WTC11 (cell line): ENCODE measurements at regions not wholly inside any gene's neighbourhood (a gene's known extent, or its start where the extent isn't known, plus 50 kb on each side); places are given as distances from the start of the nearest gene placed in this dataset.

Experiments used
- CBFB ChIP-seq: sonication (generic); formaldehyde crosslinking; IDR thresholded peaks from 2 replicates; pipeline ENCODE4 v1.8.1; 2022; ENCODE audit warnings: mild to moderate bottlenecking, low read depth, missing genetic modification reagents
- CREB1 ChIP-seq: sonication (generic); formaldehyde crosslinking; IDR thresholded peaks from 2 replicates; pipeline ENCODE4 v1.8.0; 2023; ENCODE audit warnings: mild to moderate bottlenecking, missing genetic modification reagents
- NFYB ChIP-seq: sonication (generic); formaldehyde crosslinking; conservative IDR thresholded peaks from 2 replicates; pipeline ENCODE4 v1.8.0; 2022; ENCODE audit warnings: low read depth, missing genetic modification reagents
- TEAD4 ChIP-seq: sonication (generic); formaldehyde crosslinking; IDR thresholded peaks from 2 replicates; pipeline ENCODE4 v1.8.0; 2022; ENCODE audit warnings: mild to moderate bottlenecking, missing genetic modification reagents
- ZNF263 ChIP-seq: sonication (generic); formaldehyde crosslinking; IDR thresholded peaks from 2 replicates; pipeline ENCODE4 v1.8.1; 2022; ENCODE audit warnings: low read depth, mild to moderate bottlenecking, moderate library complexity, missing genetic modification reagents
- TF ChIP-seq, protein P1 (sequence below): sonication (generic); formaldehyde crosslinking; IDR thresholded peaks from 2 replicates; pipeline ENCODE4 v1.8.1; 2023; ENCODE audit warnings: mild to moderate bottlenecking, missing genetic modification reagents, moderate library complexity
- TF ChIP-seq, protein P2 (sequence below): sonication (generic); formaldehyde crosslinking; IDR thresholded peaks from 2 replicates; pipeline ENCODE4 v1.8.1; 2023; ENCODE audit warnings: mild to moderate bottlenecking, missing genetic modification reagents
- TF ChIP-seq, protein P3 (sequence below): fragments of 200-600 bp; IDR thresholded peaks from 2 replicates; pipeline ENCODE4 v1.8.0; 2022; ENCODE audit warnings: antibody characterized with exemption
- TF ChIP-seq, protein P4 (sequence below): sonication (generic); formaldehyde crosslinking; conservative IDR thresholded peaks from 2 replicates; pipeline ENCODE4 v1.8.1; 2022; ENCODE audit warnings: mild to moderate bottlenecking, missing genetic modification reagents
- TF ChIP-seq, protein P5 (sequence below): sonication (generic); formaldehyde crosslinking; IDR thresholded peaks from 2 replicates; pipeline ENCODE4 v1.8.0; 2022; ENCODE audit warnings: mild to moderate bottlenecking, missing genetic modification reagents

DNA sequence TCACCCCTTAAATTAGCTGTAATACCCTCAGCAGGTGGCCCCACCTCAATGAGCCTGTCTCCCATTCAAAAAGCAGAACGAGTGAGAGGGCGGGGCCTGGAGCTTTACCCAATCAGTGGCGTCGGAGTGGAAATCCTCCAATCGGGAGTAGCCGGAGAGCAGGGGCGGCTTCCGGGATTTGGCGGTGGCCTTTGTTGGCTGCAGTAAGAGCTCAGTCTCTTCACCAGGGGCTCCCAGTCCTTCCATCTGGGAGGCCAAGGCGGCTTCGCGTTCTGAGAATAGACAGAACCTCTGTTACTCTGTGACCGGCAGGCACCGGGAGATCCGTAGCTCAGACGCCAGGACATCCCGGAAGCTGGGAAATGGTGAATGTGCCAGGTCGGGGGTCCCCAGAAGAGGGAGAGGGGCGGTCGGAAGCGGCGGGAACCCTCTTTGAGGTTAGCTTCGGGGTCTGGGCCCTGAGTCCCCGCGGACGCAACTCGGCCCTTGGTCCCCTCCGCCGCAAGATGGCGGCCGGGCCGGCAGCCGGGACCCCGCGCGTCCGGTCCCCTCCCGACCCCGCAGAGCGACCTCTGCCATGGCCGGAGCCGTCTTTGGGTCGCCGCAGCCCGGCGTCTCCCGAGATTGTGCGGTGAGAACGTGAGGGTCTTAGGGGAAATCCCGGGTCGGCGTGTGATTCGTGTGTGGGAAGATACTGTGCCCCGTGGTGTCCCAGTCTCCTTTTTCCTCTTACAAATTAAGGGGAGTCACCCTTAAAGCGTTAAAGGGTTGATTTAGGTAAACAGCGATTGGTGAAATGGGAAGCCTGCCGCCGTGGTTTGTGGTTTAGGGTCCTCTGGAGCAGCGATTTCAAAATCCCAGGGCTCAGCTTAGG lies 160.3 kb upstream of the ZNF267 start:
- TF ChIP-seq, protein P1, sequence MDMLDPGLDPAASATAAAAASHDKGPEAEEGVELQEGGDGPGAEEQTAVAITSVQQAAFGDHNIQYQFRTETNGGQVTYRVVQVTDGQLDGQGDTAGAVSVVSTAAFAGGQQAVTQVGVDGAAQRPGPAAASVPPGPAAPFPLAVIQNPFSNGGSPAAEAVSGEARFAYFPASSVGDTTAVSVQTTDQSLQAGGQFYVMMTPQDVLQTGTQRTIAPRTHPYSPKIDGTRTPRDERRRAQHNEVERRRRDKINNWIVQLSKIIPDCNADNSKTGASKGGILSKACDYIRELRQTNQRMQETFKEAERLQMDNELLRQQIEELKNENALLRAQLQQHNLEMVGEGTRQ (CRISPR knock-in tag): no peak
- no peak for TF ChIP-seq CBFB (CRISPR knock-in tag)
- TF ChIP-seq, protein P2, sequence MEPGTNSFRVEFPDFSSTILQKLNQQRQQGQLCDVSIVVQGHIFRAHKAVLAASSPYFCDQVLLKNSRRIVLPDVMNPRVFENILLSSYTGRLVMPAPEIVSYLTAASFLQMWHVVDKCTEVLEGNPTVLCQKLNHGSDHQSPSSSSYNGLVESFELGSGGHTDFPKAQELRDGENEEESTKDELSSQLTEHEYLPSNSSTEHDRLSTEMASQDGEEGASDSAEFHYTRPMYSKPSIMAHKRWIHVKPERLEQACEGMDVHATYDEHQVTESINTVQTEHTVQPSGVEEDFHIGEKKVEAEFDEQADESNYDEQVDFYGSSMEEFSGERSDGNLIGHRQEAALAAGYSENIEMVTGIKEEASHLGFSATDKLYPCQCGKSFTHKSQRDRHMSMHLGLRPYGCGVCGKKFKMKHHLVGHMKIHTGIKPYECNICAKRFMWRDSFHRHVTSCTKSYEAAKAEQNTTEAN (CRISPR knock-in tag): no peak
- TF ChIP-seq, protein P3, sequence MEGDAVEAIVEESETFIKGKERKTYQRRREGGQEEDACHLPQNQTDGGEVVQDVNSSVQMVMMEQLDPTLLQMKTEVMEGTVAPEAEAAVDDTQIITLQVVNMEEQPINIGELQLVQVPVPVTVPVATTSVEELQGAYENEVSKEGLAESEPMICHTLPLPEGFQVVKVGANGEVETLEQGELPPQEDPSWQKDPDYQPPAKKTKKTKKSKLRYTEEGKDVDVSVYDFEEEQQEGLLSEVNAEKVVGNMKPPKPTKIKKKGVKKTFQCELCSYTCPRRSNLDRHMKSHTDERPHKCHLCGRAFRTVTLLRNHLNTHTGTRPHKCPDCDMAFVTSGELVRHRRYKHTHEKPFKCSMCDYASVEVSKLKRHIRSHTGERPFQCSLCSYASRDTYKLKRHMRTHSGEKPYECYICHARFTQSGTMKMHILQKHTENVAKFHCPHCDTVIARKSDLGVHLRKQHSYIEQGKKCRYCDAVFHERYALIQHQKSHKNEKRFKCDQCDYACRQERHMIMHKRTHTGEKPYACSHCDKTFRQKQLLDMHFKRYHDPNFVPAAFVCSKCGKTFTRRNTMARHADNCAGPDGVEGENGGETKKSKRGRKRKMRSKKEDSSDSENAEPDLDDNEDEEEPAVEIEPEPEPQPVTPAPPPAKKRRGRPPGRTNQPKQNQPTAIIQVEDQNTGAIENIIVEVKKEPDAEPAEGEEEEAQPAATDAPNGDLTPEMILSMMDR: no peak
- TF ChIP-seq, protein P4, sequence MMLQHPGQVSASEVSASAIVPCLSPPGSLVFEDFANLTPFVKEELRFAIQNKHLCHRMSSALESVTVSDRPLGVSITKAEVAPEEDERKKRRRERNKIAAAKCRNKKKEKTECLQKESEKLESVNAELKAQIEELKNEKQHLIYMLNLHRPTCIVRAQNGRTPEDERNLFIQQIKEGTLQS (CRISPR knock-in tag): no peak
- no peak for TF ChIP-seq ZNF263 (CRISPR knock-in tag)
- TF ChIP-seq TEAD4 (CRISPR knock-in tag): 0 out of 2 replicates have a peak, but pooled peaks have one; percentile 12
- peak; percentile 78 for TF ChIP-seq NFYB
- TF ChIP-seq CREB1: no peak
- TF ChIP-seq, protein P5, sequence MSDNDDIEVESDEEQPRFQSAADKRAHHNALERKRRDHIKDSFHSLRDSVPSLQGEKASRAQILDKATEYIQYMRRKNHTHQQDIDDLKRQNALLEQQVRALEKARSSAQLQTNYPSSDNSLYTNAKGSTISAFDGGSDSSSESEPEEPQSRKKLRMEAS (CRISPR knock-in tag): no peak
